T-helper 1 cell (primary cell): ENCODE measurements at regions not wholly inside any gene's neighbourhood (a gene's known extent, or its start where the extent isn't known, plus 50 kb on each side); places are given as distances from the start of the nearest gene placed in this dataset.
"Not testable (repeated sequence)": the region's sequence is repeated elsewhere in the genome, so short reads cannot be mapped to it uniquely, and the experiment has no call there.

ENCODE experiments used
- DNase-seq, 5 donors: peaks; one replicate each; pipeline ENCODE4 v3.0.0-alpha.2; 2012 to 2020

DNA sequence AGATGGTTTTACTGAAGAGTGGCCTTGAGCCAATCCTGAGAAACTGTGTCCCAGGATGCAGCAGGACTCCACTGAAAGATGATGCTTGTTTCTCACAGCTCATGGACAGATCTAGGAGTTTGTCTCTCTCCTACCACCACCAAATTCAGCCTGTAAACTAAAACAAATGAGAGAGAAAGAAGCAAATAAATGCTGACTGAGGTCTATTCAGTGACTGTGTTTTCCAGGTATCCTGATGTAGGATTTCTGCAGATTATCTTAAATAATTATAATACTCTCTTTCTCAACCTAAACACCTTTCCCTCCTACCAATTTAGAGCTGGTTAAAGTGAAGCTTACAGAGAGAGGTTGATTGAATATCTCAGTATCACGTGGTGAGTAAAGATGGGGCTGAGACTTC, 599.6 kb upstream of the LCORL start:
- DNase-seq: no peak

- no peak for DNase-seq
Measured at GRCh38 chr4:18616720-18617119, 595.2 kb upstream of the LCORL start.

- no peak for DNase-seq
Measured at GRCh38 chr4:18611026-18611425, 589.5 kb upstream of the LCORL start.

DNA sequence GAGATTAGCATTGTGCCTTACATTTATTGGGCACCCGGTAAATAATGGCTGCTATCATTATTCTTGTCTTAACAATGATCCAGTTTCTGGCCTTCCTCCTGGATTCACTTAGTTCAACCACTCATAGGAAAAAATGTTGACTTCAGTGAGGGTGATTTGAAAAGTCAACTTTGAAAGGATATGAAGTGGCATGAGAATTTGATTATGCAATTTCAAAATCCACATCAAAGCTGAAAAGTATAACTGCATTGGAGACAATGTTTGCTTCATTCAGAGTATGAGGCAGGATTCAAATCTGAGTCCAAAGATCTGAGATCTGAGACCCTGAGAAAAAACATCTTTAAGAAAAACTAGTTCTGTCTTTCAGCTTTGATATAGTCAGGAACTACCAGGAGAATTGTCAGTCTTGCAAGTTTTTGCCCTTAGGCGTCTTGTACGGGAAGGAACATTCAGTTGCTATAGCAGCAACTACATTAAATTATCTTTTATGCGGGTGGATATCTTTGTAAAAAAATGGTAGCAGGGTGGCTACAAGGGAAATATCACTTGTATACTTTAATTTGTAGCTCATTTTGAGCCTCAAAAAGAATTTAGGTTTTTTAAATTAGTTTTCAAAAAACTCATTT, 587.5 kb upstream of the LCORL start:
- DNase-seq: no peak

- DNase-seq: not testable (repeated sequence)
Measured at GRCh38 chr4:18602610-18603009, 581.1 kb upstream of the LCORL start.

DNA sequence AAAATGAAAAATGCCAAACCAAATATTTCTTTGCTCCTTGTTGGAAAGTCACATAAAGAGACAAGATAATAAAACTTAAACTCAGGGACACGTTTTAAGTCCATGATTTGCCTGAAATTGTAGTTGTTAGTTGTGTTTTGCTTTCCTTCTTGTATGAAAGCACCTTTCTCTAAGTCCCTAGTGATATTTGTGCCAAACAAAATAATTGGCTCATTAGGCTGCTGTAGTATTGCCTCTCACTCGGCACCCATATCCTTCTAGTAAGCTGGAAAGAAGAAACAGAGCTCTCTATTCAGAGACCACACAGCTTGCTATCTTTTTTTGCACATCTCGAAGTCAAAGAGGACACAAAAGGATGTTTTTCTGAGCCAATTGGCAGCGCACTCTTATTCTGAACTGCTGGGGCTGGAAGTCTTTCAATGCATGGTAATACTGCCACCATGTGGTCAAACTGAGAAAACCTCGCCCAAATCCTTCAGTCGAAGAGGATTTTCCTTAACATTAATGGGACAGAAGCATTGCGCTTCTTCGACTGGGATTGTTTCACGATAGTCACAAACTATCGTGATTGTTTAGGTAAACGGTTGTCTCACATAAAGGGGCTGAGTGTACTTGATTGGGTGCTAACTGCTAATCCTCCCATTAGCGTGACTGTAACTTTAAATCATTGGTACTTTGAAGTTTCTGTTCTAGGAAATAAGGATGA, 571.9 kb upstream of the LCORL start:
- peak in 4 of 5 donors; percentile 10 to 43 (median 33) for DNase-seq

- no peak for DNase-seq
Measured at GRCh38 chr4:18582841-18583240, 561.3 kb upstream of the LCORL start.

- DNase-seq: no peak
Measured at GRCh38 chr4:18578307-18578706, 556.8 kb upstream of the LCORL start.

- no peak for DNase-seq
Measured at GRCh38 chr4:18572481-18572880, 550.9 kb upstream of the LCORL start.

- no peak for DNase-seq
Measured at GRCh38 chr4:18571301-18571761, 549.8 kb upstream of the LCORL start.

DNA sequence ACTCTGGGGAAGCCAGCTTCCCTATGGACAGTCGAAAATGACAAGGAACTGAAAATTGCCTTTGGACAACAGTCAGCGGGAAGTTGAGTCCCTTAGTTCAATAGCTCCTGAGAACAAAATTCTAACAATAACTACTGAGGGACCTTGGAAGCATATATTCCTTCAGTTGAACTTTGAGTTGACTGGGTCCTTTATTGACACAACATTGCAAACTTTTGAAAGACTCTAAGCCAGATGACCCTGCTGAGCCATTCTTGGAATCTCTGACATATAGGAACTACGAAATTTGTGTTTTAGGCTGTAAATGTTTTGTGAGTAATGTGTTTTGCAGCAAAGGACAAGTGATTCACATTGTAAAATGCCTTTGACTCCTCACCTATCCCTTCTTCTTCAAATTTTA, 548.8 kb upstream of the LCORL start:
- DNase-seq: no peak

GRCh38 chr4:18568600-18568999, 547.0 kb upstream of the LCORL start:
- no peak for DNase-seq

DNA sequence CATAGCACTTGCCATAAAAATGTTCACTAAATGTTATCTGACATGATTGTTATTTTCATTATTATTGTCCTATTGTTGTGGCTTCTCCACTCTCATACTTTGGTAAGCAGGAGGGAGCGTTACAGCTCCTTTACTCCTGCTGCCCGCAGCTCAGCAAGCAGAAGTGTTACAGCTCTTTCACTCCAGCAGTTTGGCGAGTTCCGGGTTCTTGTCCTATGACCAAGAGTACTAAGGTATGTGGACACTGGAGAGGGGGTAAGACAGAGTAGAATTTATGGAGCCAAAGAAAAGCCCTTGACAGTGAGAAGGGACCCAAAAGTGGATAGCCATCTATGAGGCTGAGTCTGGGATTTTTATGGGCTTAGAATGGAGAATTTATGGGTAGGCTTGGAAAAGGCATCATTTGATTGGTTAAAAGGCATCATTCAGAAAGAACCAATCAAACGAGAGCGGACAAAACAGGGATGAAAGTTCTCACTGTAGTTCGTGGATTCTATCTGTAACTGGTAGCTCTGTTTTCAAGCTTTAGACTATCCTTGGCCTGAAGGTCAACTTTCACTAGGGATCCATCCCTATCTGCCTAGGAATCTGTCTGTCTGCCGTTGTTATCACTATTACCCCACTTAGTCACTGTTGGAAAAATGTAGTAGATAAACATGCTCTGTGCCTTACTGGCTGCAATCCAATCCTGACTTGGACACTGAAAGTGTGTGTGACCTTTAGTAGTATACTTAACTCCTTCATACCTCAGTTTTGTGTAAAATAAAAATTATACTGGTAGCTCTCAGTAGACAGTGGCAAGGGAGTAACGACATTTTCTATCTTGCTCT, 545.6 kb upstream of the LCORL start:
- no peak for DNase-seq

GRCh38 chr4:18559492-18559891, 537.9 kb upstream of the LCORL start:
- DNase-seq: no peak

DNA sequence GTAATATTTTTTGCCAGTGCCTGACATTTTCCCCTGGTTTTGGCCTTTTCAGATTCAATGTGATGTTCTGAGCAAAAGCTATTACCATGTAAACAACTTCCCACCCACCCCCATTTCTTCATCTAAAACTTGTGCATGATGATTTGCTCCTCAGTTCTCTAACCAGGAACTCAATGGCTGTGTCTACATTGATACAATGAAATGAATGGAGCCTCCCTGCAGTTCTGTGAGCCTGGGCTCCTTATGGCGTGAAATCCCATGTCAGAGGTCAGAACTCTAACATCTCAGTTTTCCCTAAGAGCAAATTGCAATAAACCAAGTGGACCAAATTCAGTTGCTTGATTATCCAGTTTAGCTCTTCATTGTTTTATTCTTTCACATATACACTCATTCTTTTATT, 534.8 kb upstream of the LCORL start:
- no peak for DNase-seq

DNA sequence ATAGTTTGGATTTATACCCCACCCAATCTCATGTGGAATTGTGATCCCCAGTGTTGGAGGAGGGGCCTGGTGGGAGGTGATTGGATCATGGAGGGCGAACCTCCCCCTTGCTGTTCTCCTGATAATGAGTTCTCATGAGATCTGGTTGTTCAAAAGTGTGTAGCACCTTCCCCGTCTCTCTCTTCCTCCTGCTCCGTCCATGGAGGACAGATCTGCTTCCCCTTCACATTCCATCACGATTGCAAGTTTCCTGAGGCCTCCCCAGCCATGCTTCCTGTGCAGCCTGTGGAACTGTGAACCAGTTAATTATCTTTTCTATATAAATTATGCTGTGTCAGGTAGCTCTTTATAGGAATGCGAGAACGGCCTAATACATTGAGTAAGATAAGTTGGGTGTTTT, 518.8 kb upstream of the LCORL start:
- DNase-seq: no peak

GRCh38 chr4:18538121-18538520, 516.6 kb upstream of the LCORL start:
- no peak for DNase-seq

DNA sequence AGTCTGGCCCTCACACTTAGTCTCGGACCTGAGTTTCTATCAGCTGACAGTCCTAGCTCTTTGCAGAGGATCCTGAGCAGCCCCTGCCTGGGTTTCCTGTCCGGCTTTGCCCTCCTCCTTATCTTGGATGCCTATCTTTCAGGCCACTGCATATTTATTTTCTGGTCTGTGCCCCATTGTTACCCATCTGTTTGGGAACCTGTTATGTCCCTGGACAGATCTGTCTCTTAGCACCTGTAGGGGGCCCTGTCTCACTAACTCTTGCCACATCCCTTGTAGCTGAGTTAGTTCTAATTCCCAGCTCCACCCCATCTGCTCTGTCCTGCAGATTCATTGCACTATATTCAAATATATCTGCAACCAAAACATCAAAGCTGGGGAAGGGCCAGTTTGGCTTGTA, 514.9 kb upstream of the LCORL start:
- no peak for DNase-seq

GRCh38 chr4:18535948-18536347, 514.4 kb upstream of the LCORL start:
- no peak for DNase-seq

DNA sequence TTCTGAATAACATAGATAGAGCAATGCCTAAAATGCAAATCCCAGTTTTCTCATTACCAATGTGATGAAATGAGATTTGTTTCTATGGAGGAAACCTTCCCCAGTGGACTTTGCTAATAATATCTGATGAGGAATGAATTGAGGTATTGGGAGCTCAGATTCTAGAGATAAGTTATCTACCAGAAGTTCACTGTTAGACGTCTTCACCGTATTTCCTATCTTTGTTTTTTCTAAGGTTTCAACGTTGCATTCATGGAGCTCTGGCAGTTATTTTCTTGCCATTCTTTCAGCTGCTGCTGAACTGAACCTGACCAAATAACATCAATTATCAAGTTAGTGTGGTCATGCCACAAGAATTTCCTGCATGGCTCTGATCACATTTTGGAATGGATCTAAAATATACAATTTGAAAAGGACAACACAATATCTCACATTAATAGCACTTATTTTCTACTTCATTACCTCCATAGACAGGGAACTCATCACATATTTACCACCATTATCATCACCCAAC, 511.8 kb upstream of the LCORL start:
- no peak for DNase-seq

- no peak for DNase-seq
Measured at GRCh38 chr4:18531731-18532130, 510.2 kb upstream of the LCORL start.

DNA sequence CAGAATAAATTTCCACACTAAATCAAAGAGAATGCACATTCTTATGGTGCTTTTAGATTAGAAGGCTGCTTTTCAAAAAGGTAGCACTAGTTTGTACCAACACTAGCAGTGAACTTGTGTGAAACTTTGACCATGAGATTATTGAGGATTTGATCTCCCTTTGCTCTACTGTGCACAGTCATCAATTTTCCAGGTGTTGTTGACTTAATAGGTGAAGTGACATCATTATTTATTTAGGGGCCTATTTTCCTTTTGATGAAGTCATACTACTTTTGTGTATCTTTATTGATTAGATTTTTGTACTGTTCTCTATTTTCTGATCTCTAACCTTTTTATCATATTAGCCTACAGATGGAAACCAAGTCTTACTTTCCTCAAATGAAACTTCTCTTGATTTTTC, 507.9 kb upstream of the LCORL start:
- DNase-seq: no peak

GRCh38 chr4:18524667-18525066, 503.1 kb upstream of the LCORL start:
- no peak for DNase-seq

DNA sequence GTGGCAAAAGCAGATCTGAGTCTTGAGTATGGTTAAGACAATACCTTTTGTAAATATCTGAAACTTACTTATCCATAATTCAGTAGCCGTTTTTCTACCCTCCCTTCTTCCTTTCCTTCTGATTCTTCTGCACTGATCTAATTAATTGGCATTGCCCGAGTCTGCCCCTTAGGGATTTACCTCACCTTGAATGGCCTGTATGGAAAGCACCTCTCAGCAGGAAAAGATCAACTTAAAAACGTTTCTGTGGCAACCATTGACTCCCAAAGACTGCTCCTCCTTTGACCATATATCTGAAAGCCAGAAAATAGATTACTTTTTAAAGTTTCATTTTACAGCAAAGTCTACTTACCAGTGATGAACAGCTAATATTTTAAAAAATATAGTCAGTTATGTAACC, 496.5 kb upstream of the LCORL start:
- DNase-seq: no peak
